ENCODE measurements at regions not wholly inside any gene's neighbourhood (a gene's known extent, or its start where the extent isn't known, plus 50 kb on each side); places are given as distances from the start of the nearest gene placed in this dataset.

GRCh38 chr16:55152875-55153390 is 171.1 kb upstream of the IRX6 start:
- no peaks in the 10 kb centered on the region for H3K27me3 ChIP-seq (ENCODE audit: insufficient read depth, low read length, poor library complexity, severe bottlenecking)
- no peak overlapping the region for H2AFZ ChIP-seq (ENCODE audit: low read length)
- H3K4me3 ChIP-seq (ENCODE audit: low read length, poor library complexity, severe bottlenecking): no peak overlapping the region
- no peak overlapping the region for H3K9ac ChIP-seq (ENCODE audit: low read depth, low read length, poor library complexity, severe bottlenecking)
- H3K4me2 ChIP-seq (ENCODE audit: low read depth, low read length, poor library complexity, severe bottlenecking): no peak overlapping the region
- H3K9me3 ChIP-seq (ENCODE audit: insufficient read depth, low read depth, low read length): no peaks in the 10 kb centered on the region
- H3K36me3 ChIP-seq (ENCODE audit: insufficient read depth, low read length): no peaks in the 10 kb centered on the region
- TF ChIP-seq CTCF (conservative IDR thresholded peaks at IDR 0.05; ENCODE audit: low read length) (no peak), EZH2phosphoT487 (IDR thresholded peaks at IDR 0.05; ENCODE audit: borderline replicate concordance) (no peak)
- H3K4me1 ChIP-seq (ENCODE audit: insufficient read depth, low read length, poor library complexity, severe bottlenecking): no peaks in the 10 kb centered on the region
- H3F3A ChIP-seq (ENCODE audit: low read depth): no peaks in the 10 kb centered on the region
- no peaks in the 10 kb centered on the region for H3K9me2 ChIP-seq (replicated peaks; ENCODE audit: low read depth, low read length)
- no peaks in the 10 kb centered on the region for H4K20me1 ChIP-seq (ENCODE audit: insufficient read depth, low read length, poor library complexity, severe bottlenecking)
- no peaks in the 10 kb centered on the region for H3K79me2 ChIP-seq (ENCODE audit: insufficient read depth, low read length)

- Histone ChIP-seq H3K4me3 (ENCODE audit: low read length, poor library complexity, severe bottlenecking) (no peak overlapping the region), H3K36me3 (ENCODE audit: insufficient read depth, low read length) (no peaks in the 10 kb centered on the region), H3K9me2 (replicated peaks; ENCODE audit: low read depth, low read length) (no peaks in the 10 kb centered on the region), H3K9me3 (ENCODE audit: insufficient read depth, low read depth, low read length) (no peaks in the 10 kb centered on the region), H2AFZ (ENCODE audit: low read length) (no peak overlapping the region), H4K20me1 (ENCODE audit: insufficient read depth, low read length, poor library complexity, severe bottlenecking) (no peaks in the 10 kb centered on the region), H3K9ac (ENCODE audit: low read depth, low read length, poor library complexity, severe bottlenecking) (no peak overlapping the region), H3K79me2 (ENCODE audit: insufficient read depth, low read length) (no peaks in the 10 kb centered on the region), H3K27me3 (ENCODE audit: insufficient read depth, low read length, poor library complexity, severe bottlenecking) (no peaks in the 10 kb centered on the region), H3K4me1 (ENCODE audit: insufficient read depth, low read length, poor library complexity, severe bottlenecking) (no peaks in the 10 kb centered on the region), H3K4me2 (ENCODE audit: low read depth, low read length, poor library complexity, severe bottlenecking) (no peak overlapping the region), H3F3A (ENCODE audit: low read depth) (no peaks in the 10 kb centered on the region)
- TF ChIP-seq CTCF (conservative IDR thresholded peaks at IDR 0.05; ENCODE audit: low read length) (no peak), EZH2phosphoT487 (IDR thresholded peaks at IDR 0.05; ENCODE audit: borderline replicate concordance) (no peak)
Observed at GRCh38 chr16:55154262-55154661, 169.7 kb upstream of the IRX6 start.

GRCh38 chr16:55154956-55155355 is 169.0 kb upstream of the IRX6 start:
- Histone ChIP-seq H3K36me3 (ENCODE audit: insufficient read depth, low read length) (no peaks in the 10 kb centered on the region), H3K9ac (ENCODE audit: low read depth, low read length, poor library complexity, severe bottlenecking) (no peak overlapping the region)

More at GRCh38 chr16:55154956-55155355, 169.0 kb upstream of the IRX6 start:
- H3K4me3 ChIP-seq (ENCODE audit: low read length, poor library complexity, severe bottlenecking): no peak overlapping the region
- TF ChIP-seq EZH2phosphoT487 (IDR thresholded peaks at IDR 0.05; ENCODE audit: borderline replicate concordance) (no peak), CTCF (conservative IDR thresholded peaks at IDR 0.05; ENCODE audit: low read length) (no peak)
- no peaks in the 10 kb centered on the region for H3K9me3 ChIP-seq (ENCODE audit: insufficient read depth, low read depth, low read length)
- H3F3A ChIP-seq (ENCODE audit: low read depth): no peaks in the 10 kb centered on the region
- H2AFZ ChIP-seq (ENCODE audit: low read length): no peak overlapping the region
- H3K27me3 ChIP-seq (ENCODE audit: insufficient read depth, low read length, poor library complexity, severe bottlenecking): no peaks in the 10 kb centered on the region
- H4K20me1 ChIP-seq (ENCODE audit: insufficient read depth, low read length, poor library complexity, severe bottlenecking): no peaks in the 10 kb centered on the region
- H3K4me2 ChIP-seq (ENCODE audit: low read depth, low read length, poor library complexity, severe bottlenecking): no peak overlapping the region
- H3K79me2 ChIP-seq (ENCODE audit: insufficient read depth, low read length): no peaks in the 10 kb centered on the region
- H3K9me2 ChIP-seq (replicated peaks; ENCODE audit: low read depth, low read length): no peaks in the 10 kb centered on the region
- H3K4me1 ChIP-seq (ENCODE audit: insufficient read depth, low read length, poor library complexity, severe bottlenecking): no peaks in the 10 kb centered on the region

All from Loucy (cell line).